GM18951 (cell line): ENCODE measurements at regions not wholly inside any gene's neighbourhood (a gene's known extent, or its start where the extent isn't known, plus 50 kb on each side); places are given as distances from the start of the nearest gene placed in this dataset.

Experiments used
- POLR2A ChIP-seq: IDR thresholded peaks from 4 replicates; pipeline ENCODE4 v1.6.1; 2011; ENCODE audit warnings: mild to moderate bottlenecking; ENCODE audit not compliant: insufficient read length, insufficient read depth; ENCODE audit errors: extremely low read depth
- in situ Hi-C: fragments of 300-500 bp; cut with MboI; formaldehyde crosslinking; loops from one replicate; pipeline ENCODE4 v1.12.0; 2022; ENCODE audit warnings: low sequenced_read_pairs, mixed read lengths, inconsistent platforms; ENCODE audit not compliant: unreplicated experiment

- no peak for TF ChIP-seq POLR2A
- in situ Hi-C loops = no loop called here
These were observed 579.6 kb downstream of the COL12A1 start for GRCh38 chr6:74626288-74626687.

- TF ChIP-seq POLR2A = no peak
- in situ Hi-C loops = no loop called here
These were observed 582.8 kb downstream of the COL12A1 start for GRCh38 chr6:74623027-74623426.

- TF ChIP-seq POLR2A = no peak
- in situ Hi-C loops = no loop called here
These were observed 594.6 kb downstream of the COL12A1 start for GRCh38 chr6:74611220-74611619.

GRCh38 chr6:74610352-74610751, 595.5 kb downstream of the COL12A1 start:
- no peak for TF ChIP-seq POLR2A
- in situ Hi-C loops = no loop called here

- in situ Hi-C loops = no loop called here
- no peak for TF ChIP-seq POLR2A
These were observed 596.0 kb downstream of the COL12A1 start for GRCh38 chr6:74609871-74610270.

GRCh38 chr6:74607934-74608333, 597.9 kb downstream of the COL12A1 start:
- TF ChIP-seq POLR2A = no peak
- in situ Hi-C loops = no loop called here

GRCh38 chr6:74607468-74607867, 598.4 kb downstream of the COL12A1 start:
- TF ChIP-seq POLR2A = no peak
- in situ Hi-C loops = no loop called here

GRCh38 chr6:74606582-74607071, 599.2 kb downstream of the COL12A1 start:
- no peak for TF ChIP-seq POLR2A
- in situ Hi-C loops = no loop called here

GRCh38 chr6:74605922-74606581, 599.8 kb downstream of the COL12A1 start:
- in situ Hi-C loops = no loop called here
- no peak for TF ChIP-seq POLR2A

- TF ChIP-seq POLR2A = no peak
- in situ Hi-C loops = no loop called here
These were observed 601.6 kb downstream of the COL12A1 start for GRCh38 chr6:74604279-74604678.

- no peak for TF ChIP-seq POLR2A
- in situ Hi-C loops = no loop called here
These were observed 602.4 kb downstream of the COL12A1 start for GRCh38 chr6:74603322-74604076.

GRCh38 chr6:74602206-74602605, 603.6 kb downstream of the COL12A1 start:
- in situ Hi-C loops = no loop called here
- TF ChIP-seq POLR2A = no peak

- in situ Hi-C loops = no loop called here
- TF ChIP-seq POLR2A = no peak
These were observed 607.1 kb downstream of the COL12A1 start for GRCh38 chr6:74598462-74599393.
